ENCODE measurements at regions not wholly inside any gene's neighbourhood (a gene's known extent, or its start where the extent isn't known, plus 50 kb on each side); places are given as distances from the start of the nearest gene placed in this dataset.

DNA sequence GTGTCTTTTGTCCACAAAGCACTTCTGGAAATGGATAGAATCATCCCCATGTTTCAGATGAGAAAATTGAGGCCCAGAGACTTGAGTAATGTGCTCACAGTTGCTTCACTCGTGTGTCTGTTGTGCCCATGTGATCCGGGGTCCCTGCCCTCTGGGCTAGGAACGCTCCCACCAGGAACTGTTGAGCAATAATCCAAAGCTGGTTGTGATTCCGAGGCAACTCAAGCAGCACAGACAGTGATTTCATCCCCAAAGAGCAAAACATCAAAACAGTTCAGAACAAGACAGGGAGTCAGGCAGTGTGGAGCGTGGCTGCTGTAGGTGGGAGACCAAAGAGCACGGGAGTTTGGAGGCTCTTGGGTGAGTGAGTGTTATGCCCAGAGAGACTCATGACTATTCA, 205.0 kb upstream of the ASIC2 start:
- H3K4me1 ChIP-seq (ENCODE audit: insufficient read depth, low read length), result no peaks in the 10 kb centered on the region
- no peak overlapping the region for H2AFZ ChIP-seq (ENCODE audit: low read length)
- no peak overlapping the region for H3K4me2 ChIP-seq (ENCODE audit: insufficient read depth, low read length)
- H3K4me3 ChIP-seq (ENCODE audit: insufficient read depth, low read length), result no peak overlapping the region
- no peaks in the 10 kb centered on the region for H3K27me3 ChIP-seq (ENCODE audit: insufficient read depth, low read length)
- H3K79me2 ChIP-seq (ENCODE audit: insufficient read depth, low read length), result no peaks in the 10 kb centered on the region
- no peaks in the 10 kb centered on the region for H3K36me3 ChIP-seq (ENCODE audit: insufficient read depth, low read length)
- TF ChIP-seq, protein P1, sequence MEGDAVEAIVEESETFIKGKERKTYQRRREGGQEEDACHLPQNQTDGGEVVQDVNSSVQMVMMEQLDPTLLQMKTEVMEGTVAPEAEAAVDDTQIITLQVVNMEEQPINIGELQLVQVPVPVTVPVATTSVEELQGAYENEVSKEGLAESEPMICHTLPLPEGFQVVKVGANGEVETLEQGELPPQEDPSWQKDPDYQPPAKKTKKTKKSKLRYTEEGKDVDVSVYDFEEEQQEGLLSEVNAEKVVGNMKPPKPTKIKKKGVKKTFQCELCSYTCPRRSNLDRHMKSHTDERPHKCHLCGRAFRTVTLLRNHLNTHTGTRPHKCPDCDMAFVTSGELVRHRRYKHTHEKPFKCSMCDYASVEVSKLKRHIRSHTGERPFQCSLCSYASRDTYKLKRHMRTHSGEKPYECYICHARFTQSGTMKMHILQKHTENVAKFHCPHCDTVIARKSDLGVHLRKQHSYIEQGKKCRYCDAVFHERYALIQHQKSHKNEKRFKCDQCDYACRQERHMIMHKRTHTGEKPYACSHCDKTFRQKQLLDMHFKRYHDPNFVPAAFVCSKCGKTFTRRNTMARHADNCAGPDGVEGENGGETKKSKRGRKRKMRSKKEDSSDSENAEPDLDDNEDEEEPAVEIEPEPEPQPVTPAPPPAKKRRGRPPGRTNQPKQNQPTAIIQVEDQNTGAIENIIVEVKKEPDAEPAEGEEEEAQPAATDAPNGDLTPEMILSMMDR (IDR thresholded peaks at IDR 0.05; ENCODE audit: extremely low read depth, low read depth, low read length), result no peak
- H3K9me3 ChIP-seq (ENCODE audit: low read depth, low read length), result no peaks in the 10 kb centered on the region
- no peak overlapping the region for H3K27ac ChIP-seq (ENCODE audit: low read depth, low read length)
- no peak for DNase-seq (ENCODE audit: insufficient read length, low spot score, missing footprints)
- H4K20me1 ChIP-seq (ENCODE audit: insufficient read depth, low read length), result no peaks in the 10 kb centered on the region

DNA sequence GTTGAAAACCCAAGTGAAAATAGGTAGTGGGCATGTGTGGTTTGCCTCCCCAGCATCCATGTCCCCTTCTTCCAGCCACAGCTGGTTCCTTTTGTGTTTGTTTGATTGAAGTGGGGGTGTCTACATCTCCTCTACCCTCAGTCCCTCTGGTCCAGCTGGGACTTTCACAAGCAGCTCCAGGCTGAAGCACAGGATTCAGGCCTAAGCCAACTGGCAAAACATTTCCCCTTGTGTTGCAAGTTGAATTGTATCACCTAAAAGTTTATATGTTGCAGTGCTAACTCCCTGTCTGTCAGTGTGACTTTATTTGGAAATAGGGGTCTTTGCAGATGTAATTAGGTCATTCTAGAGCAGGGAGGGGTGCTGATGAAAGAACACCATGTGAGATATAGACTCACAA, 205.9 kb upstream of the ASIC2 start:
- Histone ChIP-seq H3K4me2 (ENCODE audit: insufficient read depth, low read length) (no peak overlapping the region), H3K36me3 (ENCODE audit: insufficient read depth, low read length) (no peaks in the 10 kb centered on the region), H3K9me3 (ENCODE audit: low read depth, low read length) (no peaks in the 10 kb centered on the region), H3K4me1 (ENCODE audit: insufficient read depth, low read length) (no peaks in the 10 kb centered on the region), H3K4me3 (ENCODE audit: insufficient read depth, low read length) (no peak overlapping the region), H4K20me1 (ENCODE audit: insufficient read depth, low read length) (no peaks in the 10 kb centered on the region), H3K79me2 (ENCODE audit: insufficient read depth, low read length) (no peaks in the 10 kb centered on the region), H3K27ac (ENCODE audit: low read depth, low read length) (no peak overlapping the region), H2AFZ (ENCODE audit: low read length) (no peak overlapping the region), H3K27me3 (ENCODE audit: insufficient read depth, low read length) (no peaks in the 10 kb centered on the region)
- TF ChIP-seq, protein P1 (IDR thresholded peaks at IDR 0.05; ENCODE audit: extremely low read depth, low read depth, low read length), result no peak
- no peak for DNase-seq (ENCODE audit: insufficient read length, low spot score, missing footprints)

DNA sequence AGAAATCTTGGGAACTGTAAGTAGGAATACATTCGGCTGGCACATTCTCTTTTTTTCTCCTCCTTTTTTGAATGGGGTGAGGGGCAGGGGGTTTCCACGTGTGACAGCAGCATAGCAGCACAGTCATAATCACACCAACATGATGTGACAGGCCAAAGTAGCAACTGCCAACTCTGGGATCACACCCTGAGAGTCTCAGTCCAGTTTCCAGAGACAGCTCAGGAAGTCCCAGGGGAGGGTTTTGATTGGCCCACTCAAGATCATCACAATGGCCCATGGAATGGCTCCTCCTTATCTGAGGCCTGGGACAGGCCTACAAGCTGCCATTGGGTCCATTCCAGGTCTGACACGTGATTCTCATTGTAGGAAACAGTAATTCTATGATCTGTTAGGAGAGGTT, 207.1 kb upstream of the ASIC2 start:
- Histone ChIP-seq H3K36me3 (ENCODE audit: insufficient read depth, low read length) (no peaks in the 10 kb centered on the region), H3K27me3 (ENCODE audit: insufficient read depth, low read length) (no peaks in the 10 kb centered on the region), H3K79me2 (ENCODE audit: insufficient read depth, low read length) (no peaks in the 10 kb centered on the region), H3K4me2 (ENCODE audit: insufficient read depth, low read length) (no peak overlapping the region), H3K4me1 (ENCODE audit: insufficient read depth, low read length) (no peaks in the 10 kb centered on the region), H3K27ac (ENCODE audit: low read depth, low read length) (no peak overlapping the region), H4K20me1 (ENCODE audit: insufficient read depth, low read length) (no peaks in the 10 kb centered on the region), H2AFZ (ENCODE audit: low read length) (no peak overlapping the region), H3K4me3 (ENCODE audit: insufficient read depth, low read length) (no peak overlapping the region), H3K9me3 (ENCODE audit: low read depth, low read length) (peaks cover 2% of the 10 kb centered on the region)
- TF ChIP-seq, protein P1 (IDR thresholded peaks at IDR 0.05; ENCODE audit: extremely low read depth, low read depth, low read length), result no peak
- no peak for DNase-seq (ENCODE audit: insufficient read length, low spot score, missing footprints)

DNA sequence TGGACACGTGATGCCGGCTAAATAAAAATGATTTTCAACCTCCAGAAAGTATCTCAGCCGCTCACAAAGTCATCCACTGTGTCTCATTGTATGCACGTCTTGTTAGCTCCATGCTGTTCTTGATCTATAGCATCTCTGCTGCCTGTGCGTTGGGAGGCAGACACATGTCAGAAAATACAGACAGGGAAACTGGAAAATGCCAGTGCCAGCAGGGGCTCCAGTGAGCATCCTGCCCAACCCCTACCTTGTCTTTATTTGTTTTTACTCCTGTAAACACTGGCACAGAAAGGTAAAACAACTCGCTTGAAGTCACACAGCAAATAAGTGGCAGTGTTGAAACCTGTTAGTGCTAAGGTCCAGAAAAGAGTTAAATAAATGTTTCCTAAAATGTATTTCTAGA, 208.1 kb upstream of the ASIC2 start:
- Histone ChIP-seq H3K79me2 (ENCODE audit: insufficient read depth, low read length) (no peaks in the 10 kb centered on the region), H2AFZ (ENCODE audit: low read length) (no peak overlapping the region), H3K4me1 (ENCODE audit: insufficient read depth, low read length) (no peaks in the 10 kb centered on the region), H3K27ac (ENCODE audit: low read depth, low read length) (no peak overlapping the region), H3K27me3 (ENCODE audit: insufficient read depth, low read length) (no peaks in the 10 kb centered on the region), H3K36me3 (ENCODE audit: insufficient read depth, low read length) (no peaks in the 10 kb centered on the region), H4K20me1 (ENCODE audit: insufficient read depth, low read length) (no peaks in the 10 kb centered on the region), H3K9me3 (ENCODE audit: low read depth, low read length) (peaks cover 3% of the 10 kb centered on the region), H3K4me3 (ENCODE audit: insufficient read depth, low read length) (no peak overlapping the region), H3K4me2 (ENCODE audit: insufficient read depth, low read length) (no peak overlapping the region)
- no peak for DNase-seq (ENCODE audit: insufficient read length, low spot score, missing footprints)
- TF ChIP-seq, protein P1 (IDR thresholded peaks at IDR 0.05; ENCODE audit: extremely low read depth, low read depth, low read length), result no peak
